Sciatic nerve (tissue), 2 donors: ENCODE measurements at regions not wholly inside any gene's neighbourhood (a gene's known extent, or its start where the extent isn't known, plus 50 kb on each side); places are given as distances from the start of the nearest gene placed in this dataset.

ENCODE experiments used
- ATAC-seq: fragments of 200-7000 bp; cut with Tn5 transposase; one replicate; pipeline ENCODE4 v1.9.1; 2020; ENCODE audit warnings: mild to moderate bottlenecking, moderate library complexity
- DNase-seq: peaks from one replicate; pipeline ENCODE4 v3.0.0-alpha.2; 2020; ENCODE audit warnings: low spot score
- intact Hi-C: fragments of 100-400 bp; cut with DNase I; formaldehyde crosslinking; loops from one replicate; pipeline ENCODE4 v1.14.2; 2022
- donor health status: DM: no; HTN: no; CAD: no.
- donor health status: DM: no; HTN: no; CAD: no.

DNA sequence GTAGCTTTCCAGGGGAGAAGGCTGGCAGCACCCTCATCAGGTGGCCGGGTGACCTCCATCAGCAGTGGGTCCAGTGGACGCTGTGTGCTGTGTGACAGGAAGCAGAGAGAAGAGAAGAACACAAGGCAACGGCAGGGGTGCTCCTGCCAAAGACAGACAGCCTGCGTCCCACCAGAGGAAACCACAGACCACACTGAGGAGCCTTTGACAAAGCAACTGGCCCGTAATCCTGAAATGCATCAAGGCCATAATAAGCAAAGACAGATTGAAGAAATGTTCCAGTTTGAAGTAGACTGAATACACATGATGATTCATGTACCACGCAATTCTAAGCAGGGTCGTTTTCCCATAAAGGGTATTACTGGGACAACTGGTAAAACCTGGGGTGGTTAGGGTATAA is 172.4 kb downstream of the FBXO15 start:
- intact Hi-C loops: no loop called here
- DNase-seq: no peak

DNA sequence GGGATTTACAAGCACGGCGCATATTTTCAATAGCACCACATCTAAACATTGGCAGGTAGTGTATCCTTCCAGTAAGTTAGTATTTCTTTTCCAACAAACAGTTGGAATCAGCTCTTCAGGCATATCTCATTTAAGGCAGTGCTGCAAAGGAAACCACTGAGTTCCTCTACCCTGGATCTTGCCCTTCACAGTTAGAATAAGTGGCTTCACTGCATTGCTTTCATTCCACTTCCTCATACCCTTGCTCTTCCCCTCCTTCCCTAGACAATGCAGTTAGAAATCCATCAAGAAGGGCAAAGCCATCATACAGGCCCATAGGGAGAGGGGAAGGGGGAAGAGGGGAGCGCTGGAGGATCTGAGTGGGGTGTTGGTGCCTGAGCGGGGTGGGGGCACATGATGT is 173.7 kb downstream of the FBXO15 start:
- ATAC-seq: no peak
- intact Hi-C loops: no loop called here
- no peak for DNase-seq

More for the DNA sequence above, 172.4 kb downstream of the FBXO15 start:
- ATAC-seq: no peak

DNA sequence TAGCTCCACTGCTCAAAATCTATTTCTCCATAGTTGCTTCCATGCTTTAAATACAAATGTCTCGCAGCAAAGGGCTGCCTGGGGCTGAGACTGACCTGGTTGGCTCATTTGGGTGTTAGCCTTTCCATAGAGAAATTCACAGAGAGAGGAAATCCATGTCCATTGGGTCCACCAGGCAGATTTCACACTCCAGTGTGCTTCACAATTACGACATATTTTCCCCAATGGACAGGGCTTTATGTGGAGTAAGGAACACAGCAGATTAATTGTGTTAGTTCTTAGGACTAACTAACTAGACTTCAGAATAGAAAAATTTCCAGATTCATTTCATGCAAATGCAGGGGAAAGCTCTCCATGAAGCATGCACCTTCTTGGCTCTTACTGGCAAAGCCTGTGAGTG is 180.7 kb downstream of the FBXO15 start:
- DNase-seq (no peak), ATAC-seq (no peak)
- intact Hi-C loops: no loop called here

DNA sequence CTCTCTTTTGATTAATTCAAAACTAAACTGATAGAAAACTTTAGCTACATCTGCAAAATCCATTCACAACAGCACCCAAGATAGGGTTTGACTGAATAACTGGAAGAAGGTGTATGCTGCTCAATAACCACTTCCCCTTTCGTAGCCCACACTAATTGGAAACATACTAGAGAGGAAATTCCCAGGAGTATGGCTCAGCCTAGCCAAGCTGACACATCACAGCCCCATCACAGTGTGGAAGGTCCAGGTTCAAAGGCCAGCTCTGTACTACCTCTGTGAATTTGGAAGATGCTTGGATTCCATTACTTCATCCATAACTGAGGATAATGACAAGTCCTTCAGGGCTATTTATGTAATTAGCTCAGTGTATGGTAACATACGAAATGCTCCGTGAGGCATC is 185.4 kb downstream of the FBXO15 start:
- DNase-seq: no peak
- intact Hi-C loops: no loop called here
- no peak for ATAC-seq

DNA sequence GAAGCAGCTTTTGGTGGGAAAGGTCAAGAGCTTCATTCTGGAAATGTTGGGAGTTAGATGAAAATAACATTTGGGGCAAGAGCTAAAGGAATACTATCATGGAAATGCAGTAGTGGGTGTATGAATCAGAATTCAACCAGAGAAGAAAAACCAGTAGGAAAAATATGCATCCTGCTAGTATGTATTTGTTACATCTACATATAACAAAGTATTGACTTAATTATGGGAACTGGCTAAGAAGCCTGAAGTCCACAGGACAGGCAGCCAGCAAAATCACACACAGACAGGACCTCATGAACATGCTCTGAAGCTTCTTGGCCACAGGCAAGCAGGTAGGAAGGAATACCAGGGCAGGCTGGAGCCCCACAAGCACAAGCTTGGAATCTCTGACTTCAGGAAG is 185.8 kb downstream of the FBXO15 start:
- no peak for ATAC-seq
- intact Hi-C loops: no loop called here
- no peak for DNase-seq

DNA sequence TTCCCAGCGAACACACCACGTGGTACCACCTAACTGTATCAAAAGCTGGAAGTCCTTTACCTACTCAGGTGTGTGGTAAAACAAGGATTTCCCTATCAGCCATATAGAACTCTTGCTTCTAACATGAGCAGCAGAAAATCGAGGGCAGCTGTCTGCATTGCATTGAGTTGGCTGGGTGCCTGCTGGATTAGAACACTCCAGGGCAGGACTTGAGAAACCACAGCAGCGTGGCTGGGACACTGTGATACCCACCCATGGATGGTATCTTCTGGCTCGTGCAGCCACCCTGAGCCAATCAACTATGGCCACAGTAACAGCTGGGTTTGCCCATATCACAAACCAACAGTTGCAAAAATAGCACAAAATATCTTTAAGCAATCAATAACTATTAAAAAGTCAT is 188.3 kb downstream of the FBXO15 start:
- intact Hi-C loops: no loop called here
- ATAC-seq: no peak

DNA sequence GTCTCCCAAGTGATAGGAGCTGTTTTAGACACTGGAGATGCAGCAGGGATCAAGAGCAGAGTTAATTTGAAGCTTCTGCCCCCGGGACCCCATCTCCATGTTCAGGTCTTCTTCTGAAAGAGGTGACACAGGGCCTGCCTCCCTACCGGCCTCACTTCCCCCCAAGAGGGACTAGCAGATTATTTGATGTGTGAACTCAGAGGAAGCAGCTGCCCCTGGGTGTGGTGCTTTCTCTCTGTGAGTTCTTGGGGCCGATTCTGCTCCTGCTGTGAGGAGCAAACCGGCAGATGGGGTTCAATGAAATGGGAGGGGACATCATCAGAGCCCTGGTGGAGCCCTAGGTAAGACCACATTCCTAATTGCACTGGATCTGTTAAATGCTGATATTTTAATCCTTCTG is 193.4 kb downstream of the FBXO15 start:
- intact Hi-C loops: no loop called here

More for the DNA sequence above, 188.3 kb downstream of the FBXO15 start:
- no peak for DNase-seq

DNA sequence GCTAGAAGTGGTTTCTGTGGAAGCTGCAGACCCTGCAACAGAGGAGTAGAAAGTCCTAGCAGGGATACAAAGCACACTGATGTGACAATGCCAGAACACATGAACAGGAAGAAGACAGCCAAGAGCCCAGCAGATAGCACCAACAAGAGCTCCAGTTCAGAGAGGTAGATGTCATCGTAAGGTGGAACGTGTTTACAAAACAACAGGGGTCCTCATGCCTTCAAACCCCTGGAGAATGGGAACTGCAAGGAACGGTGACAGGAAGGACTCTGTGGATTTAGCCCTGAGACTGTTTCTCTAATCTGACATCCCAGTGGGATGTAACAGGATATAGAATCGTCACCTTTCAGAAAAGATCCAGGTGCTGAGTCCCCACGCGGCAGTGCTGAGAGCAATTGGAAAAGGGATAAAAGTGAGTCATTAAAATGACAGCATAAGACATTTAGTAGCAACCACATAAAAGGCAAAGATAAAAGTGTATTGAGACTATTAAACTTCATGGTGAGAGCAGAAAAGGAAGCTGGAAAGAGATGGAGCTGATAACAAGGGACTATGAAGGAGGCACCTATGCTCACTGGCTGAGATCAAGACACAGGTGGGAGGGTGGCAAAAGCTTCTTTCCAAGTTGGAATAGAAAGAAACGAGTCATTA is 195.2 kb downstream of the FBXO15 start:
- intact Hi-C loops: no loop called here
- ATAC-seq: no peak
- DNase-seq: no peak

More for the DNA sequence above, 193.4 kb downstream of the FBXO15 start:
- no peak for ATAC-seq
- DNase-seq: no peak

DNA sequence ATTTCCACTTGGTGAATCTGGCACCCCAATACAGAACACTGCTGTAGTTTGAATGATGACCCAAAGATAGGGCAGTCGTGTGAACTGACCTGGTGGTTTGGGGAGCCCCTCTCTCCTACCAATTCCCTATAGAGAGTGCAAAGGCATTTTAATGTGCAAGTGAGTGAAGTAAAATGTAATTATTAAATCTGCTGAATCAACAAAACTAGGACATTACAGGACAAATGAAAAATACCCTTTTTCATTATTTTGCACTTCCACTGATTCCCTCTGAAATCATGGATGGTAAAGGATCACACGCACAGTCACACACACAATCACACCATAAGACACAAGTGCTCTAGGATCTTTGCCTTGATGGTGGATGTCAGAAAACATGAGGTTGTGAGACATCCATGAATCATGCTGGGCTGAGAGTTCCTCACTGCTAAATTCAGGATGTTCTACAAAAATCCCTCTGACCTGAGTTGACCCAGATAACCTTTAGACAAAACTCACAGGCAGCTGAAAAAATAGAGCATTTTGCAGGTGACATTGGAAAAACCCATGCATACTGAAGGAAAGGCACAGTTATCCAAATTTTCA is 197.4 kb downstream of the FBXO15 start:
- ATAC-seq (no peak), DNase-seq (no peak)
- intact Hi-C loops: no loop called here

DNA sequence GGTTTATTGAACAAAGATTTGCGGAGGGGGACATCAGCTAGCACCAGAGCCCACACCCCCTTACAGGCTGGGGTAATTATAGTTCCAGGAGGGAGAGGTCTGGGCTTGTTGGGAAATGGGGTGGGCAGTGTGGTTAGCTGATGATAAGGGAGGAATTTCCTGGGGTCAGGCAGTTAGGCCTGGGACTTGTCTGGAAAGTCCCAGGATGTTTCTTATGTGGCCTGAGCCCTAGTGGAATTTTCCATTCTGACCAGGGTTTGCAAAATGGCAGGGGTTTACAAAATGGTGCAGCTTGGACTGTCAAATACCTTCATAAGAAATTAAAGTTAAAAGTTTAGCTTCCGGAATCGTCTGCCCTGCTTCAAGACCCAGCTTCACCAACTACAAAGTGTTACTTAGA is 199.1 kb downstream of the FBXO15 start:
- DNase-seq (no peak), ATAC-seq (no peak)
- intact Hi-C loops: no loop called here

DNA sequence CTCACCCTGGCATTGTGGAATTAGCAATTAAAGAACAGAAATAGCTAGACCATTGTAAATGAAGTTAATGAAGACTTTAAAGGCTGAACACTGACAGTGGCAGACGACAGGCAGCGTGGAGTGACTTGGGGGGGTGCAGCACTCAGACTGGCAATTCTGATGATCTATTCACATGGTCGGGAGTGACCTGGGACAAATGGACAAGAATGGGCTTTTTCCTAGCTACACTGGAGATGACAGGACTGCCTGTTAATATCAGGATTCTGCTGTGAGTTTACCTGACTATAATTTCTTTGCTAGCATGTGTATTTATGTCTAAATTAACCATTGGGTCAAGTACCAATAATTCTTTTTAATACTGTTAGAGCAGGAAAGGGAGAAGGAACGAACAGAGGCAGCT is 199.6 kb downstream of the FBXO15 start:
- intact Hi-C loops: no loop called here
- ATAC-seq: no peak
- no peak for DNase-seq

DNA sequence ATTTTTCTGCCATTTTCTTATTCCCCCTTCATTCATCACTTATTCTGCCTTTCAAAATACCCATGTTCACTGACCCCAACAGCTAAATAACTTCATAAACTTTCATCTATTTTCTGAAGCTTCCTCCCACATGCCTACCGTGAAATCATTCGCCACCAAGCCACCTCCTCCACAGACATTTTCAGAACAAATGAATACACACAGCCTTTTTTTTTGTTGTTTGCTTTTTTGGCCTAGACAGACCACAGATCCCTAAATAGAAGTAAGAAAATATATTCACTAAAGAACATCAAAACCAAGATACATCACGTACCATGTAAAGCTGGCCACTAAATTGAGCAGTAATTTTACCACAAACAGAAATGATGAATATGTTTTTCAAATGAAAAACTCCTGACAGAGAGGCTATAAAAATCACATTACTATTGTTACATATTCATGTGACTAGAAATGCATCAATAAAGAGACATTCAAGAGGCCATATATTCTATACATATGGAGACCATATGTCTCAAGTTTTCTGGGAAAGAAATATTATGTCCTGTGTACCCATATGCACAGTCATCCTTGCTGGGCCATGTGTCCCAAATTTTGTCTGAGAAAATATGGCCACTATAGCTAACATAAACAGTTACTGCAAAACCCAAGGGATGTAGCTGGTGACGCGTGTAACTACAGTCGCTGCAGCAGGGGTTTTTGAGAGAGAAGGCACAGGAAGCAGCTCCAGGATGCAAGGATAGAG is 200.3 kb downstream of the FBXO15 start:
- no peak for DNase-seq
- no peak for ATAC-seq
- intact Hi-C loops: no loop called here

DNA sequence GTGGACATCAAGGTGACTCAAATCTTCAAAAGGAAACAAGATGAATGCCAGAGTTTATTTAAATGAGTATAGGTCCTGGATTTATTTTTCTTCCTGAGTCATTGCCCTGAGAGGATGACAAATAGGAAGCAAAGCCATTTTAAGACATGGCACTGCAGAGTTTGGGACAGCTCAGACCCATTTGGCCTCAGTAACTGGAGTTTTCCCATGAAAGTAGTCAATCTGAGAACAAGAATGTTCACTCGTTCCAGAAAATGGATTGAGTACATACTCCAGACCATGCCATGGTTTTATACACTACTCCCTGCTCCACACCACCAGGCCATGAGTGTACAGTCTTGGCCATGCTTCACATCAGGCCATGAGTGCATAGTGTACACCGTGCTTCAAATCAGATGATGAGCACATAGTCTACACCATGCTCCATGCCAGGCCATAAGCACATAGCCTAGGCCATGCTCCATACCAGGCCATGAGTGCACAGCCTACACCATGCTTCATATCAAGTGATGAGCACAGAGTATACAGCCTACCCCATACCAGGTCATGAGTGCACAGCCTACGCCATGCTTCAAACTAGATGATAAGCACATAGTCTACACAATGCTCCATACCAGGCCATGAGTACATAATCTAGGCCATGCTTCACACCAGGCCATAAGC is 202.4 kb downstream of the FBXO15 start:
- intact Hi-C loops: no loop called here
- DNase-seq (no peak), ATAC-seq (peak; percentile 24)

DNA sequence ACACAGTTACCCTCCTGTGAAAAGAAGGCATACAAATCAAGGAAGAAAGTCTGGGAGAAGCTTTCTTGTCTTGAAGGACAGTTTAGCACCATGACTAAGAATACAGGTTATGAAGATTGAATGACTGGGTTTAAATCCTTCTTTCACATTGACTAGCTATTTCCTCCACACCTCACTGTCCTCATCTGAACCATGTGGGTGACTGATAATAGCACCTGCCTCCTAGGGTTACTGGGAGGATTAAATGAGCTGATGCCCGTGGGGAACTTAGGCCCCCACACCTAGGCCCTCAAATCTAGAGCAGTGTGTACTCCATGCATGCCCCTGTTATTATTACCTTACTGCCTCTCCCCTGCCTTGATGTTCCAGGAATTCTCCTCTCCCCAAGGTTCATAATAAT is 202.9 kb downstream of the FBXO15 start:
- intact Hi-C loops: no loop called here
- no peak for DNase-seq
- ATAC-seq: no peak

DNA sequence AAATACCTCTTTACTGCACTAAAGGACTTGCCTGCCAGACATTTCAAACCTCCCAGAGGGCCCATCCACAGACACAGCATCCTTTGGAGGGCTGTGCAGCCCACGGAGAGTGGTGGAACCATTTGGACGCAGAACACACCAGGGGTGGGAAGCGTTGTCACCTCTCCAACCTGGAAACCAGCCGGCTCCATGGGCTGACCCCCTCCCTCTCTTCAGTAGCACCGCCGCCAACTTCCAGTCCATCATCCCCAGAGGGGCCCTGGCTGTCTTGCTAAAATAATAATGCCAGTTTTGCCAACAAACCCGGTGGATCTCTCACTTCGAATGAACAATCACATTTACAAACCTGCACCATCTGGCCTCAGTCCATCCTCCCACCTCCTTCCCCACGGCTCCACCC is 203.9 kb downstream of the FBXO15 start:
- ATAC-seq (no peak), DNase-seq (no peak)
- intact Hi-C loops: no loop called here

DNA sequence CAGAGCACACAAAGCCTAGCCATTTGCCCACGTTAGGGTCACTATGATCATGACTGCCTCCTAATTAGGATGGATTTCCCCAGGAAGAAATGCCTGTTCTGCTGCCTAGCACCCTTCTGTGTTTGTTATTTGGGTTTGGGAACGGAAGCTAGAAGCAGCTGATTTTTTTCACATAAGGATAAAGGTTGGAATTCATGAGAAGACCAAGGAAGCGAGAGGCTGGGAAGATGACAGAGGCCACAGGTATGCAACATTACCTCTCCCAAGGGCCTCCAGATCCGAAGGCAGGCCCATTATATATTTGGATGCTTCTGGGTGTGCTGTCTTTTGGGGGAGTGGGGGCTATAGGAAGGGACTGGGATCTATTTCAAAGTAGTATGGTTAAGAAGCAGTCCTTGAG is 204.7 kb downstream of the FBXO15 start:
- DNase-seq (no peak), ATAC-seq (no peak)
- intact Hi-C loops: no loop called here

DNA sequence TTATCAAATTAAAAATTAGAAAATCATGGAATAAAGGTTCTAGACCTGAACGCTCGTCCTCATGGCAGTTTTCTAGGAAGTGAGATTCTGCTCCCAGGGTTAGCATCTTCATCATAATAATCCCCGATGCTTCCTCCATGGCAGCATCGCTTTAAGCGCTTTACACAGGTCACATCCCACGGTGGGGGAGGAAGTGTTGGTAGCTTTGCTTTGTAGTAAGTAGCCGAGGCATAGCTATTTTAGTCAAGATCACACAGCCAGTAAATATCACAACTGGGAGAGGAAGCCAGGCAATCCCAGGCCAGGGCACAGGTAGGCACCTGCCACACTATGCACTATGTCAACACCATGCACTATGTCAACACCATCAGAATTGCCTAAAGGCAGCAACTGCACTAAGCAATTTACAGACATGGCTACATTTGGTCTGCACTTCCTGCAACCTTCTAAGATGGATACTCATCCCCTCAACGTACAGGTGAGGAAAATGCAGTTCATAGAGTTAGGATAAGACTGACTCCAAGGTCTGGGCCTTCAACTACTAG is 205.5 kb downstream of the FBXO15 start:
- intact Hi-C loops: no loop called here
- no peak for ATAC-seq
- no peak for DNase-seq

DNA sequence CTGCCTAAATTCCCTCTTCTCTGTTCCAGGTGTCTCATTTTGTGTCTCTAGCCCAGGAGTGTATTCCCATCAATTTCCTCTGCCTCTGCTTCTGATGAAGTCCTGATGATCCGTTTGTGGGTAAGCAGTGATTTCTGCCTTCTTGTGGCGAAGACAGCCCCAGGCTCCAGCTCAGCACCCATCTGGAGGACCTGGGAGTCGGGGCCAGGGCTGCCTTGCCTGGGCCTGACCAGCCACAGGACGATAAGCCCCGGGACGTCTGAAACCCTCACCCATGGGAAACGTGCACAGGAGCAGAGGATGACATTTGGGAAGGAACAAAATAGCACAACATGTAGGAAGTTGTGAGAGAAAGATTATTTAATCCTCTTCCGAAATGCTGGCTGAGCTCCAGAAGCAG is 206.9 kb downstream of the FBXO15 start:
- intact Hi-C loops: no loop called here
- ATAC-seq: no peak
- no peak for DNase-seq

DNA sequence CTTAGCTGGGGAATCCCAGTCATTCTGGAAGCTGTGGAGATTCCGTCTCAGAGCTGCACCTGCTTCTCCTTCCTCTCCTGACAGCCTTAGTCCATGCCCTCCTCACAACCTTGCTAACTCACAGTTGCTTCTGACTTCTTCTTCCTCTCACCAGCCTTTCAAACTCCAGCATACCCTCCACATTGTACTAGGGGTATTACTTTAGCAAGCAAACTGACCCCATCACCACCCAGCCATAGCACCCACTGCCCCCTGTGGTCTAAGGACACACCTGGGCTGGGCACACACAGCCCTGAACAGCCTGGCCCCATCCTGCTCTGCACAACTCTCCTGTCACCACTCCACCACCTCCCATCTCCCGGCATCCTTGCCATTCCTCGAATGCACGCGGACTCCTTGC is 208.2 kb downstream of the FBXO15 start:
- no peak for DNase-seq
- intact Hi-C loops: no loop called here
- no peak for ATAC-seq

DNA sequence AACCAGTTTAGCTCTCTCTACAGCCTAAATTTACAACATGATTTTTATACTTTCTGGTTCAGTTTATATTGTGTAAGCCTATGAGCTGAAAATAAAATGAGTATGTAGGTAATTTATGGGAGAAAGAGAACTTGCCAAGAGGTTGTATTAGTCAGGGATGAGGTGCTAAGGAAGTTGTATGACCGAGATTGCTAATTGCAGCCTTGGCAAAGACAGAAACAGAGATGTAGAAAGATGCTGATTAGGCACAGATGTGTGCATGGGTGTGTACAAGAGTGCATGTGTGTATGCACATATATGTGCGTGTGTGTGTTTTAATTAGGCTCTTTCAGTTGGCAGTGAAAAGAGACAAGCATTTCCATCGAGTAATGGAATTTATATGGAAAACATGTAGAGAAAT is 213.9 kb downstream of the FBXO15 start:
- DNase-seq: no peak
- intact Hi-C loops: no loop called here
- ATAC-seq: no peak
